OCI-LY1 (cell line): ENCODE measurements at regions not wholly inside any gene's neighbourhood (a gene's known extent, or its start where the extent isn't known, plus 50 kb on each side); places are given as distances from the start of the nearest gene placed in this dataset.
"Not testable (repeated sequence)": the region's sequence is repeated elsewhere in the genome, so short reads cannot be mapped to it uniquely, and the experiment has no call there.

Source experiments
- H2AFZ ChIP-seq: fragments of 200-600 bp; sonication (generic), shearing (Covaris generic); 2 replicates; pipeline ENCODE4 v1.6.0; 2014; ENCODE audit warnings: antibody characterized with exemption, mild to moderate bottlenecking, low read length
- H3F3A ChIP-seq: fragments of 200-600 bp; sonication (generic), shearing (Covaris generic); 2 replicates; pipeline ENCODE4 v1.6.0; 2014; ENCODE audit warnings: mild to moderate bottlenecking, antibody characterized with exemption, low read length, moderate library complexity; ENCODE audit not compliant: insufficient read depth
- H3K27ac ChIP-seq: fragments of 200-600 bp; sonication (generic); 2 replicates; pipeline ENCODE4 v1.5.1; 2014; ENCODE audit warnings: low read length, mixed run types, mild to moderate bottlenecking, low read depth; ENCODE audit not compliant: poor library complexity, severe bottlenecking
- H3K27me3 ChIP-seq: fragments of 200-600 bp; sonication (generic); 2 replicates; pipeline ENCODE4 v1.6.0; 2014; ENCODE audit warnings: antibody characterized with exemption, mild to moderate bottlenecking, low read length, moderate library complexity; ENCODE audit not compliant: insufficient read depth
- H3K36me3 ChIP-seq: fragments of 200-600 bp; sonication (generic); 2 replicates; pipeline ENCODE4 v1.6.1; 2014; ENCODE audit warnings: mild to moderate bottlenecking, antibody characterized with exemption, low read length, moderate library complexity, mixed read lengths; ENCODE audit not compliant: insufficient read depth
- H3K4me1 ChIP-seq: fragments of 200-600 bp; sonication (generic); 2 replicates; pipeline ENCODE4 v1.5.1; 2014; ENCODE audit warnings: mild to moderate bottlenecking, low read length, moderate library complexity; ENCODE audit not compliant: insufficient read depth, severe bottlenecking
- H3K4me2 ChIP-seq: fragments of 200-600 bp; sonication (generic), shearing (Covaris generic); 2 replicates; pipeline ENCODE4 v1.6.1; 2014; ENCODE audit warnings: low read length
- H3K4me3 ChIP-seq: fragments of 200-600 bp; sonication (generic); 2 replicates; pipeline ENCODE4 v1.5.1; 2014; ENCODE audit warnings: low read length, low read depth, mild to moderate bottlenecking, mixed read lengths; ENCODE audit not compliant: poor library complexity, severe bottlenecking
- H3K79me2 ChIP-seq: fragments of 200-600 bp; shearing (Covaris generic); 2 replicates; pipeline ENCODE4 v1.6.1; 2016; ENCODE audit warnings: mixed run types, low read length, mixed read lengths; ENCODE audit not compliant: insufficient read depth
- H3K9ac ChIP-seq: fragments of 200-600 bp; sonication (generic), shearing (Covaris generic); 2 replicates; pipeline ENCODE4 v1.6.1; 2014; ENCODE audit warnings: mild to moderate bottlenecking, low read length, mixed read lengths
- H3K9me2 ChIP-seq: fragments of 200-600 bp; sonication (generic), shearing (Covaris generic); 2 replicates; pipeline ENCODE4 v1.6.1; 2014; ENCODE audit warnings: low read depth, mild to moderate bottlenecking, low read length, mixed read lengths
- H3K9me3 ChIP-seq: fragments of 200-600 bp; shearing (Covaris generic); 2 replicates; pipeline ENCODE4 v1.6.1; 2014; ENCODE audit warnings: low read length, mixed read lengths
- H4K20me1 ChIP-seq: fragments of 200-600 bp; sonication (generic), shearing (Covaris generic); 2 replicates; pipeline ENCODE4 v1.6.0; 2016; ENCODE audit warnings: mild to moderate bottlenecking, low read length; ENCODE audit not compliant: insufficient read depth
- EZH2 ChIP-seq: fragments of 200-600 bp; sonication (generic), shearing (Covaris generic); IDR thresholded peaks from 2 replicates; pipeline ENCODE4 v1.8.0; 2017; ENCODE audit warnings: borderline replicate concordance, mixed run types, mild to moderate bottlenecking, antibody characterized with exemption, low read length, moderate library complexity, mixed read lengths
- TF ChIP-seq, protein P1 (sequence below): fragments of 200-600 bp; sonication (generic), shearing (Covaris generic); IDR thresholded peaks from 2 replicates; pipeline ENCODE4 v1.5.1; 2017; ENCODE audit warnings: mild to moderate bottlenecking, antibody characterized with exemption, low read length, moderate library complexity, mixed read lengths

DNA sequence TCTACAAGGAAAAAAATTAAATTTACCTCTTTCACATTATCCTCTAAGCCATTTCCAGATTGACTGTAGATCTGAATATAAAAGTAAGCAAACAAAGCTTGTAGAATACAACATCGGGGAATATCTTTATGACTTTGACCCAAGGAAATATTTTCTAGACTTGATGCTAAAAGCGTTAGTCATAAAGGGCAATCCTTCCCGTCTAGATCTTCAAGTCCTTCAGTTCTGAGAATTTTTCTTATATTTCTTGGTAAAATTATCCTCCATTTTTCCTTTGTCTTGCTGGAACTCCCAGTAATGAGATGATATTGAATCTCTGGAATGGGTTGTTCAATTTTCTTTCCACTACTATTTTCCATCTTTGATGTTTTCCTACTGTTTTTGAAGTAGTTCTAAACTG, 77.8 kb upstream of the ZNF184 start:
- no peaks in the 10 kb centered on the region for H3K9me3 ChIP-seq
- H3K4me3 ChIP-seq: no peak overlapping the region
- H4K20me1 ChIP-seq: no peaks in the 10 kb centered on the region
- no peak overlapping the region for H3K4me2 ChIP-seq
- TF ChIP-seq, protein P1, sequence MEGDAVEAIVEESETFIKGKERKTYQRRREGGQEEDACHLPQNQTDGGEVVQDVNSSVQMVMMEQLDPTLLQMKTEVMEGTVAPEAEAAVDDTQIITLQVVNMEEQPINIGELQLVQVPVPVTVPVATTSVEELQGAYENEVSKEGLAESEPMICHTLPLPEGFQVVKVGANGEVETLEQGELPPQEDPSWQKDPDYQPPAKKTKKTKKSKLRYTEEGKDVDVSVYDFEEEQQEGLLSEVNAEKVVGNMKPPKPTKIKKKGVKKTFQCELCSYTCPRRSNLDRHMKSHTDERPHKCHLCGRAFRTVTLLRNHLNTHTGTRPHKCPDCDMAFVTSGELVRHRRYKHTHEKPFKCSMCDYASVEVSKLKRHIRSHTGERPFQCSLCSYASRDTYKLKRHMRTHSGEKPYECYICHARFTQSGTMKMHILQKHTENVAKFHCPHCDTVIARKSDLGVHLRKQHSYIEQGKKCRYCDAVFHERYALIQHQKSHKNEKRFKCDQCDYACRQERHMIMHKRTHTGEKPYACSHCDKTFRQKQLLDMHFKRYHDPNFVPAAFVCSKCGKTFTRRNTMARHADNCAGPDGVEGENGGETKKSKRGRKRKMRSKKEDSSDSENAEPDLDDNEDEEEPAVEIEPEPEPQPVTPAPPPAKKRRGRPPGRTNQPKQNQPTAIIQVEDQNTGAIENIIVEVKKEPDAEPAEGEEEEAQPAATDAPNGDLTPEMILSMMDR: no peak
- TF ChIP-seq EZH2: no peak
- H3K79me2 ChIP-seq: no peaks in the 10 kb centered on the region
- H3K36me3 ChIP-seq: no peaks in the 10 kb centered on the region
- no peak overlapping the region for H3K9ac ChIP-seq
- no peaks in the 10 kb centered on the region for H3K9me2 ChIP-seq
- H3K4me1 ChIP-seq: peaks cover 8% of the 10 kb centered on the region
- 0 out of 2 replicates have a peak, but pooled peaks cover 3% of the 10 kb centered on the region for H3F3A ChIP-seq
- 0 out of 2 replicates have a peak, but pooled peaks cover 9% of the 10 kb centered on the region for H3K27me3 ChIP-seq
- H3K27ac ChIP-seq: no peak overlapping the region
- H2AFZ ChIP-seq: no peak overlapping the region

DNA sequence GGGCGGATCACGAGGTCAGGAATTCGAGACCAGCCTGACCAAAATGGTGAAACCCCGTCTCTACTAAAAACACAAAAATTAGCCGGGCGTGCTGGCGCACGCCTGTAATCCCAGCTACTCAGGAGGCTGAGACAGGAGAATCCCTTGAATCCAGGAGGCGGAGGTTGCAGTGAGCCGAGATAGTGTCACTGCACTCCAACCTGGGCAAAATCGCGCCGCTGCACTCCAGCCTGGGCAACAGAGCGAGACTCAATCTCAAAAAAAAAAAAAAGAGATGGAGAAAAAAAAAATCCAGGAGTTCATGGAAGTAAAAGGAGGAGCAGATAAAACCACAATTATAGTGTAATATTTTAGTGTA, 76.3 kb upstream of the ZNF184 start:
- H3K36me3 ChIP-seq, H3K4me1 ChIP-seq, H3K4me2 ChIP-seq, H2AFZ ChIP-seq, H3K9ac ChIP-seq, H3K4me3 ChIP-seq, H4K20me1 ChIP-seq, H3K9me2 ChIP-seq, H3K79me2 ChIP-seq, H3K27ac ChIP-seq, H3K9me3 ChIP-seq, H3F3A ChIP-seq: not testable (repeated sequence)
- H3K27me3 ChIP-seq: 0 out of 2 replicates have a peak, but pooled peaks cover 11% of the 10 kb centered on the region

DNA sequence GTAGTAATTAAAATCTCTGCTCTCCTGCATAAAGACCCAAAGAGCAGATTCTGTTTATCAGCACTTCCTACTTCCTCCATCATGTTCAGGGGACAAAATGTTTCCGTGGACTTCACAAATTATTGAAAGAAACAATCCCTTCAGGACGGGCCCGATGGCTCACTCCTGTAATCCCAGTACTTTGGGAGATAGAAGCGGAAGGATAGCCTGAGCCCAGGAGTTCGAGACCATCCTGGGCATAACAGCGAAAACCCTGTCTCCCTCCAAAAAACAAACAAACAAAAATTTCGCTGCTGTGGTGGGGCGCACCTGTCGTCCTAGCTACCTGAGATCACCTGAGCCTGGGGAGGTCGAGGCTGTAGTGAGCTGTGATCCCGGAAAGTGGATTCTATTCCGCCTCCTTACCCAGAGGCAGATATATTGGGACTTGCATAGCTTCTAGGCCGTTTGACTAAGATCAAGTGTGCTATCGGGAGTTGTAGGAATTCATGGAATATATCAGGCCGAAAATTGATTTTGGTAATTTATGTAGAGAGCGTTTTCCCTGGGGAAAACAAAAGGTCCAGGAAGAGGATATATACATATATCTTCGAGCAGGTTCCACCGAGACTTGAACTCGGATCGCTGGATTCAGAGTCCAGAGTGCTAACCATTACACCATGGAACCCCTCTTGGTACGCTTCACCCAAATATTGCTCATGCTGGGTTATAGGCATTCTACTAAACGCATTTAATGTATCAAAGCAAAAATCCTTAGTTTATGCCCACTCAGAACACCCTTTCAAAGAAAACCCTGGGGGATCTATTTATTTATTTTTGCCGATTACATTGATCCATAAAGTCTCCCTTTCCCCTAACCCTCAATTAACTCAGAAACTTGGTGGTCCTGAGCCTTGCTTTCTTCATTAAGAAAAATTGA, 74.5 kb upstream of the ZNF184 start:
- Histone ChIP-seq H3K27ac (no peak overlapping the region), H3K9me2 (no peaks in the 10 kb centered on the region), H2AFZ (no peak overlapping the region), H3K79me2 (no peaks in the 10 kb centered on the region), H3K4me2 (no peak overlapping the region), H3K27me3 (peaks cover 9% of the 10 kb centered on the region; the same call in 1 of the 2 replicates), H3K9me3 (no peaks in the 10 kb centered on the region), H3K36me3 (no peaks in the 10 kb centered on the region), H3K9ac (no peak overlapping the region), H3K4me1 (no peaks in the 10 kb centered on the region), H3K4me3 (no peak overlapping the region), H4K20me1 (no peaks in the 10 kb centered on the region), H3F3A (no peaks in the 10 kb centered on the region)
- TF ChIP-seq EZH2: no peak
- TF ChIP-seq, protein P1: no peak

DNA sequence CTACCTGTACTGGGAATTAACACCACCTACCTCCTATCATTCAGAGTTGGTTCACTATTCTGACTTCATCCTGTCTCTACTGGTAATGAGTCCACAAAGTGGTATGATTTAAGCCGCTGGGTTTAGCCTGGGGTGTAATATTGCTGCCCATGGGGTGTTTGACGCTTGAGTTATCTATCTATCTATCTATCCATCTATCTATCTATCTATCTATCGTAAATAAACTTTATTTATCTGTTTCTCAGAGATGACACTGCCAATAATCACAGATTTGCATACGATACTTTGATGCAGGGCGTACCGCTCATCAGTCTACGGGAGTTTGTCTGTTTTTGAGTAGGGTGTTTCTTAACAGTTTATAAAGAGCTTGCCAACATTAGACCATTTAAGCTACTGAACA, 73.6 kb upstream of the ZNF184 start:
- no peaks in the 10 kb centered on the region for H3F3A ChIP-seq
- H3K27me3 ChIP-seq: peaks cover 9% of the 10 kb centered on the region; the same call in 1 of the 2 replicates
- no peaks in the 10 kb centered on the region for H3K79me2 ChIP-seq
- no peak for TF ChIP-seq EZH2
- TF ChIP-seq, protein P1: no peak
- no peak overlapping the region for H3K9ac ChIP-seq
- H4K20me1 ChIP-seq: no peaks in the 10 kb centered on the region
- no peak overlapping the region for H3K4me3 ChIP-seq
- no peak overlapping the region for H3K4me2 ChIP-seq
- H3K36me3 ChIP-seq: no peaks in the 10 kb centered on the region
- no peaks in the 10 kb centered on the region for H3K9me2 ChIP-seq
- H3K4me1 ChIP-seq: no peaks in the 10 kb centered on the region
- no peaks in the 10 kb centered on the region for H3K9me3 ChIP-seq
- no peak overlapping the region for H2AFZ ChIP-seq
- no peak overlapping the region for H3K27ac ChIP-seq
